ENCODE measurements at regions not wholly inside any gene's neighbourhood (a gene's known extent, or its start where the extent isn't known, plus 50 kb on each side); places are given as distances from the start of the nearest gene placed in this dataset.

GRCh38 chr1:163876546-163876945, 554.8 kb downstream of the NUF2 start:
- TF ChIP-seq CTCF (IDR thresholded peaks at IDR 0.05) (no peak), POLR2A (IDR thresholded peaks at IDR 0.05) (no peak)

Data from heart left ventricle (tissue), 13 donors.